ENCODE measurements at regions not wholly inside any gene's neighbourhood (a gene's known extent, or its start where the extent isn't known, plus 50 kb on each side); places are given as distances from the start of the nearest gene placed in this dataset.

DNA sequence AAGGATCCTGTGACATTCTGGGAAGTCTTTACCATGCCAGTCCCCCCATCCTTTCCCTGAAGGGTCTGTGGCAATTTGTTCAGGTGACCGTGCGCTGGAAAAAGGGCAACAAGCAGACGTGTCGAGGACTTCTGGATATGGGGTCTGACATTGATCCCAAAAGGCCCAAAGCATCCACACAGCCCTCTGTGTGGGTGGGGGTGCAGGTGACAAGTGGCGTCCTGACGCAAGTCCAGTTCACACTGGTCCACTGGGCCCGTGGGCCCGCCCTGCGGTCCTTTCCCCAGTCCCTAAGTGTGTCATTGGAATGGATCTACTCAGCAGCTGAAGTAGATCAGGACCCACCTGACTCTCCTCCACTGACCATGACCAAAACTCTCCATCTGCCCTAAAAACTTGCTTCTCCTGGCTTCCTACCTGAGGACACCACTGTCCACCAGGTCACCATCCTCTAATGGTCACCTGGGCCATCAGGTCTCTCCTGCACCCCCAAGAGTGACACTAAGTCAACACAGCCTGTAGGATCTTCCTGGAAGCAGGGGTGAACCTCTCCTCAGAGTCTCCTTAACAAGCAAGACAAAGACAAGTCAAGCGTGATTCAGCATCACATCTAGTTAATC is 85.6 kb upstream of the SLC66A3 start:
- TF ChIP-seq CTCF (IDR thresholded peaks at IDR 0.05) = no peak
- Histone ChIP-seq H3K4me3 (no peak overlapping the region), H3K27me3 (peaks cover 0 to 6% of the 10 kb centered on the region in 2 donors), H3K36me3 (no peaks in the 10 kb centered on the region), H3K4me1 (no peaks in the 10 kb centered on the region), H3K27ac (no peak overlapping the region), H3K9me3 (no peaks in the 10 kb centered on the region)
- no peak for ATAC-seq
- intact Hi-C loops (cut with DNase I) = no loop called here
- no peak for DNase-seq

GRCh38 chr2:11071211-11071610 is 84.1 kb upstream of the SLC66A3 start:
- Histone ChIP-seq H3K4me1 (no peaks in the 10 kb centered on the region), H3K27ac (no peak overlapping the region), H3K36me3 (no peaks in the 10 kb centered on the region), H3K27me3 (no peaks in the 10 kb centered on the region), H3K4me3 (no peak overlapping the region), H3K9me3 (no peaks in the 10 kb centered on the region)
- TF ChIP-seq CTCF (IDR thresholded peaks at IDR 0.05) = no peak
- DNase-seq (no peak), ATAC-seq (peak; percentile 85)
- intact Hi-C loops (cut with DNase I) = no loop called here

DNA sequence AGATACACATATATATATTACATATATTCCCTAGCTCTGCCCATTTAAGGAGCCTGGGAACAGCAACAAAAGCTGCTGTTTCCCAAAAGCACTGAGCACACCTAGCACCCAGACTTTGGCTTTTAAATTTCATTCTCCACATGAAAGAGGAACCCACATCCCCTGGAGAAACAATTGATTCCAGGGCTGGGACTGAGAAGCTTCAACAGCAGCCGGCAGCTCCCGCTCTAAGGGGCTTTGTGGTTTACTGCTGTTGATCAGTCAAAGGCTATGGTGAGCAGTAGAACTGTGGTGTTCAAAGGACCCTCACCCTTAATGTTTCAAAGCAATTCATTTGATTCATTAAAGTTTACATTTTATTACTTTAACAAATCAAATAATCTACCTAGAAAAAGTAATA is 83.3 kb upstream of the SLC66A3 start:
- Histone ChIP-seq H3K4me3 (no peak overlapping the region), H3K36me3 (no peaks in the 10 kb centered on the region), H3K4me1 (no peaks in the 10 kb centered on the region), H3K27me3 (no peaks in the 10 kb centered on the region), H3K9me3 (no peaks in the 10 kb centered on the region), H3K27ac (no peak overlapping the region)
- no peak for ATAC-seq
- DNase-seq = no peak
- no peak for TF ChIP-seq CTCF (IDR thresholded peaks at IDR 0.05)
- intact Hi-C loops (cut with DNase I) = no loop called here

DNA sequence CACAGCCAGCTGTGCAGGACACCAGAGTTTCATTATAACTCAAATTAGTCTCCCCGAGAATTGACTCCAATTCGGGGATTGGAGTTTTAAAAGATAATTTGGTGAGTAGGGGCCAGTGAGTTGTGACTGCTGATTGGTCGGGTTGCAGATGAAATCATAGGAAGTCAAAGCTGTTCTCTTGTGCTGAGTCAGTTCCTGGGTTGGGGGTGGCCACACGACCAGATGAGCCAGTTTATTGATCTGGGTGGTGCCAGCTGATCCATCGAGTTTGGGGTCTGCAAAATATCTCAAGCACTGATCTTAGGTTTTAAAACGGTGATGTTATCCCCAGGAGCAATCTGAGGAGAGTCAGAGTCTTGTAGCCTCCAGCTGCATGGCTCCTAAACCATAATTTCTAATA is 82.7 kb upstream of the SLC66A3 start:
- Histone ChIP-seq H3K27me3 (no peaks in the 10 kb centered on the region), H3K4me3 (no peak overlapping the region), H3K36me3 (no peaks in the 10 kb centered on the region), H3K9me3 (no peaks in the 10 kb centered on the region), H3K4me1 (no peaks in the 10 kb centered on the region), H3K27ac (no peak overlapping the region)
- DNase-seq (no peak), ATAC-seq (no peak)
- TF ChIP-seq CTCF (IDR thresholded peaks at IDR 0.05) = no peak
- intact Hi-C loops (cut with DNase I) = no loop called here

DNA sequence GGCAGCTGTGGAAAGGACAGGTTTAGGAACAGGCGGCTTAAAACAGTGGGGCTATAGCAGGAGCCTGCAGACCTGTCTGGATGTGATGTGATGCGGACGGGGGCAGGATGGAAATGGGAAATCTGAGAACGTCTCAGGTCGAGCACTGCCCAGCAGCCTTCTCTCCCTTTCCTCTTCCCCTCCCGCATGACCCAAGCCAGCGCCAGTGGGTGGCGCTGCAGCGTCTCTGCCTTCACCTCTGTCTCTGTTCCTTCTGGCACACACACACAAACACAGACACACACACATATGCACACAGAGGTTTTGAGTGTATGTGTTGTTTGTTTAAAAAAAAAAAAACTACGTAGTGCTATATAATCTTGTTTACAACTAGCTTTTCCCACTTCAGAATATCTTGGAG is 82.0 kb upstream of the SLC66A3 start:
- no peaks in the 10 kb centered on the region for H3K9me3 ChIP-seq
- no peak overlapping the region for H3K27ac ChIP-seq
- no peak overlapping the region for H3K4me3 ChIP-seq
- intact Hi-C loops (cut with DNase I) = no loop called here
- H3K36me3 ChIP-seq = no peaks in the 10 kb centered on the region
- DNase-seq (peak in 1 of 4 donors; percentile 69), ATAC-seq (peak; percentile 60)
- no peaks in the 10 kb centered on the region for H3K27me3 ChIP-seq
- TF ChIP-seq CTCF (IDR thresholded peaks at IDR 0.05) = peak in 1 of 2 donors; percentile 12
- H3K4me1 ChIP-seq = no peaks in the 10 kb centered on the region
